HG03025 (cell line): ENCODE measurements at regions not wholly inside any gene's neighbourhood (a gene's known extent, or its start where the extent isn't known, plus 50 kb on each side); places are given as distances from the start of the nearest gene placed in this dataset.
"Not testable (repeated sequence)": the region's sequence is repeated elsewhere in the genome, so short reads cannot be mapped to it uniquely, and the experiment has no call there.

Experiments used
- ATAC-seq: cut with Tn5 transposase; IDR thresholded peaks from one replicate; pipeline ENCODE4 v1.9.1; 2021; ENCODE audit warnings: mild to moderate bottlenecking, moderate library complexity; ENCODE audit not compliant: unreplicated experiment, low FRiP score

DNA sequence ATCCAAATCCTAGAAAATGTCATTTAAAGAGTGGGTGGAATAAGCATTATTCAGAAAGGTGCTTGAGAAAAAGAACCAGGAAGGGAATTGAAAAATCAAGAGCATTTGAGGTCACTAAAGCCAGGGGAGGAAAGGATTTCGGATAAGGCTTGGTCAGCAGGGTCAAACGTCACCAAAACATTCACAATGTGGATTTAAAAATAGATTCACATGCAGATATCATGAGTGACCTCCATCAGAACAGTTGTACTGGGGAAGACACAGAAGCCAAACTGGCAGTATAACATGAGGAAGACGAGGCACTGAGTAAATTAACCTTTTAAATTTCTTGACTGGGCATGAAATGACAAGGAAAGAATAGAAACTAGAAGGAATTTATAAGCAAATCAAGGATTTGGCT is 175.1 kb upstream of the CCDC196 start:
- no peak for ATAC-seq

DNA sequence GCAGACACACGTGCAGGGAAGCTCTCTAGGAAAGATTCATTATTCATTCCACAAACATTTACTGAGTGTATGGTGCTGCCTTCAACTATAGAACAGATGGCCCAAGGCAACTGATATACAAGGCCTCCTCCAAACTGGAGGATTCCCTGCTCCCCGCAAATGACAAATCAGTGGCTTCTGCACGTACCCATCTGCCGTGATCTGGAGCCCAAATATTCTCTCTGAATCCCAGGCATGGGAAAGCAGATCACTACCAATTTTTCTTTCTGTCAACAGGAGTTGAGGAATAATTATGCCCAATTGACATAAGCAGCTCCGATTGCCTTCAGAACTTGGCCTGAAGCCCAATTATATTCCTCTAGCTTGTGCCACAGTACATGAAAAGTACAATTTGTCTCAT is 174.2 kb upstream of the CCDC196 start:
- ATAC-seq = no peak

DNA sequence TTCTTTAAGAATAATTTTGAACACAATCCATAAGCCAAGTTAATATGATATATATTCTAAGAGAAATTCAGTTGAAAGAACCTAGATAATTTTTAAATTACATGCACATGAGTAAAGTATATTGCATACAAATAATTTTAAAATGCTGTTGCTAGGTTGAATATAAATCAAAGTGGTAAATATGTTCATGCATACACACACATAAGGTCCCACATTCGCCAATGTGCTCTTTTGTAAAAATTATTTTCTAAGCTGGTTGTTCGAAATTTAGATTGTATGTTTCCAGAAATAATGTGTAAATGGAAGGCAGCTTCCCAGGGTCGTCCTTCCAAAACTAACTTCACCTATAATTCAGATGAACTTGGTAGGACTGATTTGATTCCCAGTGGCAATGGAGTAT is 173.7 kb upstream of the CCDC196 start:
- no peak for ATAC-seq

DNA sequence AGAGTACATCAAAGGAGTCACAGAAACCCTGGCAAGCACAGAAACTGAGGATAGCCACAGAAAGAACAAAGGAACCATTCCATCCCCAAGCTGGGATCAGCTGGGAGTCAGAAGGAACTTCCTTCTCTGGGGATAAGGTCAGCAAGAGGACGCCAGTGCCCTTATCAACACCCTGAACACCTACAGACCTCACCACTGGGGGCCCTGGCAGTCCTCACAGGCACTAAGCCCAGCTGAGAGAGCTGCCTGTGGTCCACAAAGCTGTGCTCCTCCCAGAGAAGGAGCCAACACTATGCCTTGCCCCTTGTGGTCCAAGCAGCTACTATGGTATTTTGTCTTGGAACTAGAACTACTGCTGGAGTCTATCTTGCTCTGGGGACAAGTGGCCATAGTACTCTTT is 171.1 kb upstream of the CCDC196 start:
- no peak for ATAC-seq

DNA sequence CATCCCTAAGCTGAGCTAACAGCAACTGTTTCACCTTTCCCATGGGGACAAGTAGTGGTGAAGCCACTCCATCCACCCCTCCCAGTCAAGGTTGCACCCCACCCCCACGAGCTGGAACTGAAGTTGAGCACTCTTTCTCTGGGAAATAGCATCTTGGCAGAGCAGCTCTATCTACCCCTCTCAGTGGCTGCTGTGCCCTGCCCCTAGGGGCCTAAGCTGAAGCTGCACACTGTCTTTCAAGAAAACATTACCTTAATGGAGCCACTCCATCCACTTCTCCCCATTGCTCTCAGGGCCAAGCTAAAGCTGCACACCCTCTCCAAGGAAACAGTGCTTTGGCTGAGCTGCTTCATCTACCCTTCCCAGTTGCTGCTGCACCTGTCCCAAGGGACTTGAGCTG is 170.6 kb upstream of the CCDC196 start:
- no peak for ATAC-seq

DNA sequence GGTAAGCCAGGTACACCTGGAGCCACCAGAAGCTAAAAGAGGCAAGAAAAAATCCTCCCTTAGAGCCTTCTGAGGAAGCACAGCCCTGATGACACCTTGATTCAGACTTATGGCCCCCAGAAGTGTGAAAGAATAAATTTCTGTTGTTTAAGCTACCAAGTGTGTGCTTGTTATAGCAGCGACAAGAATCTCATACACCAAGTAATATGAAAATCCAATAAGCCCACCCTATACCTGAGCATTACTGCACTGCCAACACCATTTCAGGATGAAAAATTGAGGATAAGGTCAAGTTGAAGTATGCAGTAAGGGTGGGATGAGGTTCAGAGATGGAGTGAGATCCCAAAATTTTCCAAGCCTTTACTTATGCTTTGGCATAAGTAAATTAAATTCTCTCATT is 163.6 kb upstream of the CCDC196 start:
- ATAC-seq = no peak

DNA sequence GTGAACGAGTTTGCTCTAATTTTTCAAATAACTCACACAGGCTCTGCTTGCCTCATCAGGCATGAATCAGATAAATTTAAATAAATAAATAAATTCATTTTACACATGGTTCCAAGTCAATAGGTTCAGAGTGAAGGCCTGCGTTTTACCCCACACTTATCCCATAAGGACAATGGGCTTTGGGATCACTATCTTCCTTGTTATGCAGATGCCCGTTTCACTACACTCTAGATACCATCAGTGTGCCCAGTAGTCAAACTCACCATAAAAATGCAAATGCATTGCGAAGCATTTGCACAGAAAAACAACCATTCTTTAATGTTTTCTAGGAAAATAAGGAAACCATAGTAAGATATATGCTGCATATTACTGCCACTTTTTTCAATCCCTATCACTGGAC is 155.9 kb upstream of the CCDC196 start:
- no peak for ATAC-seq

DNA sequence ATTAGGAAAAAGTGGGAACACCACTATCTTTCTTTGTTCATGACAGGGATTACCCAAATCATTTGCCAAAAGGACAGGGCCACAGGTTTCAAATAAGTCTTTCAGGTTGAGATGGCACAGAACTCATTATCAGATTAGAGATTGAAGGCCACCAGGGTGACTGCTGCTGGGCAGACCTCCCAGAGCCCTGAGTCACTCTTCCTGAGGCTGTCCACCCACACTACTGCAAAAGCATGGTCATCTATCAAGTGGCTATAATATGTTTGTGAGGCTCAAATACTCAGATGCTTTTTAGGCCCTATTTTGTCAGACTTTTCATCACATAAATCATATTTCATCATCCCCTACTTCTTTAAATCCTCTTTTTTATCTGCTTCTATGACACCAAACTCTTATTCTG is 155.3 kb upstream of the CCDC196 start:
- ATAC-seq = no peak

DNA sequence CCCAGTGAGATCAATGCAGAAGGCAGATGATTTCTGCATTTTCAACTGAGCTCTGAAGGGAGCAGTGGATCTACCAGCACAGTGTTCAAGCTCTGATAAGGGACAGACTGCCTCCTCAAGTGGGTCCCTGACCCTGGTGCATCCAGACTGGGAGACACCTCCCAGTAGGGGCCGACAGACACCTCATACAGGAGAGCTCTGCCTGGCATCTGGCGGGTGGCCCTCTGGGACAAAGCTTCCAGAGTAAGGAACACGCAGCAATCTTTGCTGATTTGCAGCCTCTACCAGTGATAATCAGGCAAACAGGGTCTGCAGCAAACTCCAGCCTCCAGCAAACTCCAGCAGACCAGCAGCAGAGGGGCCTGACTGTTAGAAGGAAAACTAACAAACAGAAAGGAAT is 152.9 kb upstream of the CCDC196 start:
- not testable (repeated sequence) for ATAC-seq

DNA sequence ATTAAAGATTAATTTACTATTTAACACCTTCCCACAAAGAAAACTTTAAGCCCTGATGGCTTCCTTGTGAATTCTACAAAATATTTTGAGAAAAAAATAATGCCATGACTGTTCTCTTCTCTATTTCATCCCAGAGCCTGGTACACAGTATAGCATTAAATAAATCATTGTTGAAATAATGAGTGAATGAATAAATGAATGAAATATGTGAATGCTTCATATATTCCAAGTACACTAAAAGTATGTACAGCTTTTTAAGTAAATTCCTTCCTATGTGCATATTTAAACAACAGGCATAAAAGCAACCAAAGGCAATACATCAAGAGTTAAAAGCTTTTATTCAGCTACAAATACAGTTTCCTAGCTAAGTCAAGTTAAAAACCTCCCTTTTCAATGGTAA is 144.9 kb upstream of the CCDC196 start:
- ATAC-seq = no peak

DNA sequence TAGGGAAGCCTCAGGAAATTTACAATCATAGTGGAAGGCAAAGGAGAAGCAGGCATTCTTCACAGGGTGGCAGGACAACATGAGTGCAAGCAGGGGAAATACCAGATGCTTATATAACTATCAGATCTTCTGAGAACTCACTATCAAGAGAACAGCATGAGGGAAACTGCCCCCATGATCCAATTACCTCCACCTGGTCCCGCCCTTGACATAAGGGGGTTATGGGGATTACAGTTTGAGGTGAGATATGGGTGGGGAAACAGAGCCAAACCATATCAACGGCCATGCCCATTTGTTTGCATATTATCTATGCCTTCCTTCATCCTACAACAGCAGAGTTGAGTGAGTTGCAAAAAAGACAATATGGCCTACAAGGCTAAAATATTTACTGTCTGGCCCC is 140.2 kb upstream of the CCDC196 start:
- ATAC-seq = no peak

DNA sequence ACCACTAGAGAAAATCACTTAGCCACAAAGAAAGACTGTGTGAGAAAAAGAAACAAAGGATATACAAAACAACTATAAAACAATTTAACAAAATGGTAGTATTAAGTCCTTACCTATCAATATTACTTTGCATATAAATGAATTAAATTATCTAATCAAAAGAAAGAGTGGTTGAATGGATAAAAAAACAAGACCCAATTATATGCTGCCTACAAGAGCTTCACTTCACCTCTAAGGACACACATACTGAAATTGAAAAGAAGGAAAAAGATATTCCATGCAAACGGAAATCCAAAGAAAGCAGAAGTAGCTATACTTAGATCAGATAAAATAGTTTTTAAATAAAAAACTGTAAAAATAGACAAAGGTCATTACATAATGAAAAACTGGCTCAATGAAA is 134.9 kb upstream of the CCDC196 start:
- no peak for ATAC-seq

DNA sequence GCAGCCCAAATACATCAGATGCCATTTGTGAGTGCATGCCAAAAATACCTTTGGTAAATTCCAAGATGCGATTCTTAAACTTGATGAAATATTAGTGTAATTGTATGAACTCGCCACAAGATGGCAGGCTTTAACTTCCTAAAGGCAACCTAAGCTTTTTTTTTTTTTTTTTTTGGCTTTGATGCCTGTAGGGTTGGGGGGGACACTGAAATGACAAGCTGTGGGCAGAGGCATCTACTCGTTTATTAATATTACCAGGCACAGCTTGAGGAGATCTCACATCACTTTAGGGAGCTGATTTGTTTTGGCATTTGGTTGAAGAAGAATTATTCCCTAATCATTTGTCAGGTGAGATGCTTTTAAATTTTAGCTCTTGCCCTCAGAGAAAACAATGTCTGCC is 126.7 kb upstream of the CCDC196 start:
- no peak for ATAC-seq

DNA sequence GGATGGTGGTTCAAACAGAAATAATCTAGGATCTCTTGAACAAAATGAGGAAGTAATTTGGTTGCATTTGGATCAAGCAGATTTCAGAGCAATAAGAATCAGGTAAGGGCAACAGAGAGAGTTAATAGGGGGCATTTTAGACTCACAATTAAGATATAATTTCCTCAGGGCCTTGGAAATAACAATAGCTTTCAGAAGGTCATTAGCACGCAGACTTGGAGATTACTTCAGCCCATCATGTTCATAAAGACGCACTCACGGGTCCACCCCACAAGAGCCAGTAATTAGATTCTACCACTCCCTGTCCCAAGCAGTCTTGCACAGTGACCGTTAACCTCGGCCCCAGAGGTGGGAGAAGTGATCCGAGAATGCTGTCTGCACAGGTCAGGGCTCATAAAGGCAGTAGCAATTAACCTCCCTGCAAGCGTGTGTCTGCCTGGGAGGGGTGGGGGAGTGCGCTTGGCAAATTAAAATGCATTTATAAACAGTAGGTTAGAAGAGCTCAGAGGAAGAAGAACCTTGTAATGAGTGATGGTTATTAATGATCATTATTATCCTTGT is 125.7 kb upstream of the CCDC196 start:
- ATAC-seq = no peak

DNA sequence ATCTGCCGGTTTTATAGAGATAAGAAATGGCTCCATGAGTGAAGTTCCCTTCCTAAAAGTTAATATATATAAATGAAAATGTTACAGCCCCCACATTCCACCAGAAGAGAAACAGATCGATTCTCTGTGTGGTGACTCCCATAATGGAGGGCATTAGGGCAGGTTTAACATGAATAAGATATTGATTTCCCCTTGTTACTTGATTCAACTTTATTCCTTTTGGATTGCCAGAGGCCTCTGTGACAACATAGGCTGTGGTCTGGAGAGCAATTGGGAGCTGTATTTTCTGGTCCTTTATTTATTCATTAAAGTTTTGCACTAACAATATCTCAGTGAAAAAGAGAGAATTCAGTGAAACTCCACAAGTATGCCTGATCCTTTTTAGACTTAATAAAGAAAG is 125.2 kb upstream of the CCDC196 start:
- no peak for ATAC-seq

DNA sequence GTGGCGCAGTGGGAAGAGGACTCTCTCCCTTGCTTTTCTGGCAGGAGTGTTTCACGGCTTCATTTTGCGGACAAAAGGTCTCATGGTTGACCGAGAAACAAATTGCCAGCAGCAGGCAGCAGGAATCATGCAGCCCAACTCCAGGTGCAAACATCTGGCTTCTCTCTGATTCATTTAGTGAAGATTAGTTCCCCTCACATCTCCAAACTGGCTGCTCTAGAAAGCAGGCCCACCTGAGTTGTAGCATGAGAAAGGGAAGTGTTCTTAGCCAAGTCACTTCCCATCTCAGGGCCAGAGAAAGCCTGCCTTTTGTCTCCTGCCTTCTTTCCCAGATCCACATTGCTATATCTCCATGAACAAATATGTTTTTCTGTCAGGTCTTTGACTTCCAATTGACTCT is 120.8 kb upstream of the CCDC196 start:
- no peak for ATAC-seq

DNA sequence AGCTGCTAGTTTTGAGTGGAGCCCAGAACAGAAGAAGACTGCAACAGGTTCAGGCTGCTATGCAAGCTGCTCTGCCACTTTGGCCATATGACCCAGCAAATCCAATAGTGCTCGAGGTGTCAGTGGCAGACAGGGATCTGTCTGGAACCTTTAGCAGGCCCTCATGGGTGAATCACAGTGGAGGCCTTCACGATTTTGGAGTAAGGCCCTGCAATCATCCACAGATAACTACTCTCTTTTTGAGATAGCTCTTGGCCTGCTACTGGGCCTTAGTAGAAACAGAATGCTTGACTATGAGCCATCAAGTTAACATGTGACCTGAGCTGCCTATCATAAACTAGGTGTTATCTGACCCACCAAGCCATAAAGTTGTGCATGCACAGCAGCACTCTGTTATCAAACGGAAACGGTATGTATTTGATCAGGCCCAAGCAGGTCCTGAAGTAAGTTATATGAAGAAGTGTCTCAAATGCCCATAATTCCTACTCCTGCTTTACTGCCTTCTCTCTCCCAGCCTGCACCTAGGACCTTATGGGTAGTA is 116.9 kb upstream of the CCDC196 start:
- ATAC-seq = no peak

DNA sequence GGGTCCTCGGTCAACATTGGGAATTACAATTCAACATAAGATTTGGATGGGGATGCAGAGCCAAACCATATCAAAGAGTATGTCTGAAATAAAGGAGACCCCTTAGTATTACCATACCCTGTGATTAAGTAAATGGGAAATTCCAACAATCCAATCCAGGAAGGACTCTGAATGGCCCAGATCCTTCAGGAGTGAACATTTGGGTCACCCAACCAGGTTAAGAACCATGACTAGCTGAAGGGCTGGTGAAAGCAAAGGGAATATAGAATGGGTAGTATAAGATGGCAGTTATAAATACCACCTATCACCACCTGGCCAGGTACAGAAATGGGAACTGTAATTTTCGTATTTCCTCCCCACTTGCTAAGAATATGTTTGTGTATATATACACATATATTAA is 114.4 kb upstream of the CCDC196 start:
- ATAC-seq = no peak

DNA sequence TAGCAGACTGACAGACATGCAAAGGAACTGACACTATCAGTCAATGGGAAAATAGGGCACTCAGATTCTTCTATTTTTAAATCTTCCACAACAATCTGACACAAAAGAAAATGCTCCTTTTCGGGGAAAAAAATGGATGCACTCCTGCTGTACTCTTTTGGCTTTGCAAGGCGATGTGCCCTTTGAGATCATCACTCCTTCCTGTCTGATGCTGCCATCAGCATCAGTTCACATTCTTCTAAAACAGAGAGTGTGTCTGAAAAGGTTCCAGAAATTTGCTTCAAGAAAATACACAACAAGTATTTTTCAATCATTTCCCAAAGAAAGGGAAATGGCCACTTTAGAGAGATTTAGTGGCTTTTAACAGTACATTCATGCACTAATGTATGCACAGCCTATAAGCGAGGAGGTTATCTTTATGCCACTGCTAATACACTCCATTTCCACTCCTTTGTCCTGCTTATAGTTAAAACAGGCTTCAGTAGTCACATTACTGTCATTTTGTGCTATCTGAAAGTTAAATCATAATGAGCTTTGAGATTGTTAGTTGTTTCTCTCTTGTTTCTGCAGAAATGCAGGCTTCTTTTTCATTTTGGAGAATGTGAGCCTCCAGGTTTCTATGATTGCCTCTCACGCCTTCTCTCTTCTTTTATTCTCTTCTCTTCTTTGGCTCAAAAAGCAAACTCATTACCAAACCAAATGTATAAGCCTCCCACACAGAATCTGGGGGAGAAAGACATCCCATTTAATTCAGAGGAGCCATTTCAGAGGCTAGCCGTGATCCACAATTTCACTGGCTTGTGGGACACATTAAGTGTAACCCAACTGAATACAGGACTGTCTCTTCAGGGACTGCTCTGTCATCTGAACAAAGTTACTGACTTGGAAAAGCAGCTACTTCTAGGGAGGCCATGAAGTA is 110.9 kb upstream of the CCDC196 start:
- ATAC-seq = no peak

DNA sequence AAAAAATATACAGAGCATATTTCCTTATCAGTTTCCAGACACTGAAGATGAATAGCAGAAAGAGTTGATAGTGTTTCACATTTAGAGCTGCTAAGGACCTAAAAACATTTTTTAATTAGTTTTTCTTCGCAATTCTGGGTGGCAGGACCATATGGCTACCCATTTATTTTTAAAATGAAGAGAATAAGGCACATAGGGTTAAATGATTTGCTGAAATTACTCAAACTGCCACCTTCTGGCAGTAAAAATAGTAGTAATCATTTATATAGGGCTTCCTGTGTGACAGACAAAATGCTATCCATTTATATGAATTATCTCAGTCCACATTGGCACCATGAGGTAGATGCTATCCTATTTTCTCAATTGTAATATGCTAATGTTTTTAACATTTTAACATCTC is 108.6 kb upstream of the CCDC196 start:
- ATAC-seq = no peak

DNA sequence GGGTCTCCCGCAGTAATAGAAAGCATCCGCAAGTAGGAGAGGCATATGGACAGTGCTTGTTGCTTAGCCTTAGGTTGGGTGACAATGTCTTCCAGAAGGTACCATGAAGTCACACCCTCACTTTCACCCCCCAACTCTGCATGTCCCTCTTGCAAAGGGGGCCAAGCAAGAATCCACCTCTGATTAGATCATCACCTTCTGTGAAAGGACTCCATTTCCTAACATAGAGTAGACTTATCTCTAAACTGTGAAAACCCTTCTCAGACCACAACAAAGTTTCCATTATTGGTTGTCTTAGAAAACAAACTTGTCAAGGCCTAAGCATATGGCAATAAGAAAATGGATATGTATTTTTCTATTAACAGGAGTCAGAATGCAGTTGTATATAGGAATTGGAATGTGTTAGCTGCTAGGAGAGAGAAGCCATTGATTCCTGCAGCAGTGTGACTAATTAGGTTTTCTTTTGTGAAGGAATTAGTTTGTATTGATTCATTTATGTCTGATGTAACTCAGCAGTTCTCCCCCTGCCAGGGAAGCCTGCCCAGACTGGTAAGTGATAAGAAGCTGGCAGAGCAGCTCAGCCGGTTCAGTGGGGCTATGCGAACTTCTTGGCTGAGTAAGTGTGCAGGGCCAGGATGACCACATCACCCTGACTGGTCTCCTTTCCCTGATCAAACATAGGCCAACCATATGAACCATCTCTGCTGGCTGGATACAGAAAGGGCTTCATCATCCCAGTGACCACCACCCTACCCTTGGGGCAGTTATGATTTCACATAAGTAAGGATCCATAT is 107.3 kb upstream of the CCDC196 start:
- no peak for ATAC-seq
